Lower lobe of right lung (tissue), 2 donors: ENCODE measurements at regions not wholly inside any gene's neighbourhood (a gene's known extent, or its start where the extent isn't known, plus 50 kb on each side); places are given as distances from the start of the nearest gene placed in this dataset.
"Not testable (repeated sequence)": the region's sequence is repeated elsewhere in the genome, so short reads cannot be mapped to it uniquely, and the experiment has no call there.

ENCODE experiments used
- ATAC-seq, 2 donors: fragments of 200-7000 bp; cut with Tn5 transposase; one replicate each; pipeline ENCODE4 v1.9.1; 2020 to 2022; ENCODE audit warnings: mild to moderate bottlenecking in 2 of 2, moderate library complexity in 2 of 2
- DNase-seq: peaks from one replicate; pipeline ENCODE4 v3.0.0-alpha.2; 2020
- H3K27ac ChIP-seq: fragments of 200-600 bp; one replicate; pipeline ENCODE4 v1.8.0; 2022
- H3K27me3 ChIP-seq: fragments of 200-600 bp; one replicate; pipeline ENCODE4 v1.8.0; 2022; ENCODE audit warnings: low read depth
- H3K36me3 ChIP-seq: fragments of 200-600 bp; one replicate; pipeline ENCODE4 v1.8.0; 2022; ENCODE audit warnings: mild to moderate bottlenecking
- H3K4me1 ChIP-seq: fragments of 200-600 bp; one replicate; pipeline ENCODE4 v1.8.0; 2022
- H3K4me3 ChIP-seq: fragments of 200-600 bp; one replicate; pipeline ENCODE4 v1.8.0; 2022; ENCODE audit warnings: mild to moderate bottlenecking
- H3K9me3 ChIP-seq: fragments of 200-600 bp; one replicate; pipeline ENCODE4 v1.8.0; 2022
- CTCF ChIP-seq: fragments of 200-600 bp; IDR thresholded peaks from one replicate; pipeline ENCODE4 v1.8.0; 2022; ENCODE audit warnings: antibody characterized with exemption, mild to moderate bottlenecking
- intact Hi-C: fragments of 100-400 bp; cut with DNase I; formaldehyde crosslinking; loops from one replicate; pipeline ENCODE4 v1.11.0; 2022
- donor health status: DM: no; HTN: yes; CAD: no; lungs with severe emphysema.

GRCh38 chr1:10874351-10874750 is 77.9 kb upstream of the CASZ1 start:
- peaks cover 4% of the 10 kb centered on the region for H3K27me3 ChIP-seq
- H3K4me3 ChIP-seq: no peak overlapping the region
- no peaks in the 10 kb centered on the region for H3K9me3 ChIP-seq
- H3K4me1 ChIP-seq: no peaks in the 10 kb centered on the region
- intact Hi-C loops: no loop called here
- DNase-seq: no peak
- no peak for ATAC-seq
- no peaks in the 10 kb centered on the region for H3K36me3 ChIP-seq
- H3K27ac ChIP-seq: no peak overlapping the region
- no peak for TF ChIP-seq CTCF

GRCh38 chr1:10877894-10878293 is 81.4 kb upstream of the CASZ1 start:
- H3K36me3 ChIP-seq: no peaks in the 10 kb centered on the region
- TF ChIP-seq CTCF: no peak
- DNase-seq (no peak), ATAC-seq (no peak)
- no peak overlapping the region for H3K27ac ChIP-seq
- intact Hi-C loops: no loop called here
- no peak overlapping the region for H3K4me3 ChIP-seq
- no peaks in the 10 kb centered on the region for H3K9me3 ChIP-seq
- no peaks in the 10 kb centered on the region for H3K27me3 ChIP-seq
- H3K4me1 ChIP-seq: no peaks in the 10 kb centered on the region

- Histone ChIP-seq H3K9me3 (no peaks in the 10 kb centered on the region), H3K27ac (no peak overlapping the region), H3K27me3 (no peaks in the 10 kb centered on the region), H3K36me3 (no peaks in the 10 kb centered on the region), H3K4me1 (no peaks in the 10 kb centered on the region), H3K4me3 (no peak overlapping the region)
- no peak for TF ChIP-seq CTCF
- intact Hi-C loops: no loop called here
- DNase-seq: no peak
- ATAC-seq: no peak
Measured at GRCh38 chr1:10878469-10878868, 82.0 kb upstream of the CASZ1 start.

GRCh38 chr1:10880063-10880462 is 83.6 kb upstream of the CASZ1 start:
- Histone ChIP-seq H3K4me3 (no peak overlapping the region), H3K27ac (no peak overlapping the region), H3K9me3 (no peaks in the 10 kb centered on the region), H3K27me3 (peaks cover 7% of the 10 kb centered on the region), H3K4me1 (no peaks in the 10 kb centered on the region), H3K36me3 (no peaks in the 10 kb centered on the region)
- intact Hi-C loops: no loop called here
- ATAC-seq: no peak
- no peak for TF ChIP-seq CTCF
- DNase-seq: no peak

GRCh38 chr1:10881046-10881445 is 84.6 kb upstream of the CASZ1 start:
- DNase-seq (no peak), ATAC-seq (no peak)
- intact Hi-C loops: no loop called here
- Histone ChIP-seq H3K27me3 (peaks cover 17% of the 10 kb centered on the region), H3K4me1 (no peaks in the 10 kb centered on the region), H3K4me3 (no peak overlapping the region), H3K27ac (no peak overlapping the region), H3K36me3 (no peaks in the 10 kb centered on the region), H3K9me3 (no peaks in the 10 kb centered on the region)
- TF ChIP-seq CTCF: no peak

- TF ChIP-seq CTCF: no peak
- Histone ChIP-seq H3K36me3 (no peaks in the 10 kb centered on the region), H3K9me3 (no peaks in the 10 kb centered on the region), H3K4me3 (no peak overlapping the region), H3K27ac (no peak overlapping the region), H3K4me1 (no peaks in the 10 kb centered on the region), H3K27me3 (peaks cover 21% of the 10 kb centered on the region)
- intact Hi-C loops: no loop called here
- no peak for ATAC-seq
- no peak for DNase-seq
Measured at GRCh38 chr1:10882069-10882468, 85.6 kb upstream of the CASZ1 start.

GRCh38 chr1:10887032-10887431 is 90.6 kb upstream of the CASZ1 start:
- H3K4me3 ChIP-seq, H3K9me3 ChIP-seq, H3K4me1 ChIP-seq, ATAC-seq, H3K27ac ChIP-seq, intact Hi-C loops, H3K36me3 ChIP-seq, DNase-seq: not testable (repeated sequence)
- H3K27me3 ChIP-seq: peaks cover 60% of the 10 kb centered on the region
